Sciatic nerve (tissue), 2 donors: ENCODE measurements at regions not wholly inside any gene's neighbourhood (a gene's known extent, or its start where the extent isn't known, plus 50 kb on each side); places are given as distances from the start of the nearest gene placed in this dataset.

Experiments
- ATAC-seq: fragments of 200-7000 bp; cut with Tn5 transposase; one replicate; pipeline ENCODE4 v1.9.1; 2020; ENCODE audit warnings: mild to moderate bottlenecking, moderate library complexity
- DNase-seq: peaks from one replicate; pipeline ENCODE4 v3.0.0-alpha.2; 2020; ENCODE audit warnings: low spot score
- intact Hi-C: fragments of 100-400 bp; cut with DNase I; formaldehyde crosslinking; loops from one replicate; pipeline ENCODE4 v1.14.2; 2022
- donor health status: DM: no; HTN: no; CAD: no.
- donor health status: DM: no; HTN: no; CAD: no.

- DNase-seq: no peak
- no peak for ATAC-seq
- intact Hi-C loops: no loop called here
These were observed 114.5 kb downstream of the RXFP2 start for GRCh38 chr13:31853643-31854326.

GRCh38 chr13:31859571-31859970, 120.2 kb downstream of the RXFP2 start:
- intact Hi-C loops: no loop called here
- ATAC-seq: no peak

GRCh38 chr13:31860002-31860401, 120.7 kb downstream of the RXFP2 start:
- DNase-seq: no peak
- no peak for ATAC-seq
- intact Hi-C loops: no loop called here

More at GRCh38 chr13:31859571-31859970, 120.2 kb downstream of the RXFP2 start:
- DNase-seq: no peak

GRCh38 chr13:31862828-31863227, 123.5 kb downstream of the RXFP2 start:
- ATAC-seq (no peak), DNase-seq (no peak)
- intact Hi-C loops: no loop called here

GRCh38 chr13:31864307-31864706, 125.0 kb downstream of the RXFP2 start:
- ATAC-seq (no peak), DNase-seq (no peak)
- intact Hi-C loops: no loop called here

GRCh38 chr13:31866099-31866498, 126.8 kb downstream of the RXFP2 start:
- no peak for ATAC-seq
- intact Hi-C loops: no loop called here
- no peak for DNase-seq

GRCh38 chr13:31867709-31868108, 128.4 kb downstream of the RXFP2 start:
- DNase-seq (no peak), ATAC-seq (no peak)
- intact Hi-C loops: no loop called here

GRCh38 chr13:31869582-31869981, 130.3 kb downstream of the RXFP2 start:
- no peak for ATAC-seq
- intact Hi-C loops: no loop called here
- DNase-seq: no peak

GRCh38 chr13:31870511-31870910, 131.2 kb downstream of the RXFP2 start:
- DNase-seq (no peak), ATAC-seq (no peak)
- intact Hi-C loops: no loop called here

- ATAC-seq (no peak), DNase-seq (no peak)
- intact Hi-C loops: no loop called here
These were observed 133.8 kb downstream of the RXFP2 start for GRCh38 chr13:31873145-31873544.

- DNase-seq (no peak), ATAC-seq (no peak)
- intact Hi-C loops: no loop called here
These were observed 135.8 kb downstream of the RXFP2 start for GRCh38 chr13:31875134-31875533.

- DNase-seq: no peak
- intact Hi-C loops: no loop called here
- no peak for ATAC-seq
These were observed 138.7 kb downstream of the RXFP2 start for GRCh38 chr13:31878052-31878451.

GRCh38 chr13:31878495-31878894, 139.2 kb downstream of the RXFP2 start:
- DNase-seq (no peak), ATAC-seq (no peak)
- intact Hi-C loops: no loop called here

GRCh38 chr13:31878955-31879354, 139.6 kb downstream of the RXFP2 start:
- DNase-seq: no peak
- intact Hi-C loops: no loop called here
- no peak for ATAC-seq

- DNase-seq (no peak), ATAC-seq (no peak)
- intact Hi-C loops: no loop called here
These were observed 141.6 kb downstream of the RXFP2 start for GRCh38 chr13:31880851-31881494.

- DNase-seq (no peak), ATAC-seq (no peak)
- intact Hi-C loops: no loop called here
These were observed 142.2 kb downstream of the RXFP2 start for GRCh38 chr13:31881495-31881882.

GRCh38 chr13:31882794-31883193, 143.5 kb downstream of the RXFP2 start:
- intact Hi-C loops: no loop called here
- ATAC-seq (no peak), DNase-seq (no peak)

- intact Hi-C loops: no loop called here
- no peak for DNase-seq
These were observed 145.2 kb downstream of the RXFP2 start for GRCh38 chr13:31884556-31884955.

GRCh38 chr13:31885994-31886393, 145.6 kb upstream of the FRY start:
- ATAC-seq: no peak
- DNase-seq: no peak
- intact Hi-C loops: no loop called here

More at GRCh38 chr13:31884556-31884955, 145.2 kb downstream of the RXFP2 start:
- ATAC-seq: no peak

- DNase-seq: no peak
- intact Hi-C loops: no loop called here
- ATAC-seq: no peak
These were observed 144.3 kb upstream of the FRY start for GRCh38 chr13:31887286-31887685.

- intact Hi-C loops: no loop called here
- no peak for DNase-seq
- no peak for ATAC-seq
These were observed 140.6 kb upstream of the FRY start for GRCh38 chr13:31890946-31891345.
